GM12878 (cell line): ENCODE measurements at regions not wholly inside any gene's neighbourhood (a gene's known extent, or its start where the extent isn't known, plus 50 kb on each side); places are given as distances from the start of the nearest gene placed in this dataset.

Experiments used
- ATAC-seq: fragments of 200-7000 bp; cut with Tn5 transposase; 3 replicates; pipeline ENCODE4 v1.9.1; 2020; ENCODE audit warnings: mild to moderate bottlenecking, moderate library complexity
- BruUV-seq: library from RNA; stranded (reverse); fragments of 400-500 nt; replicated peaks from 2 replicates; lab custom pipeline; 2021; lab: Mats Ljungman, UMichigan
- CTCF ChIA-PET: fragments of 300-600 bp; sonication (Branson Sonifier 250); formaldehyde crosslinking; extraction: SDS; loops from one replicate; lab custom pipeline; 2021; ENCODE audit warnings: inconsistent platforms; lab: Yijun Ruan, JAX
- POLR2A ChIA-PET: fragments of 350-600 bp; formaldehyde crosslinking; extraction: SDS; loops from one replicate; lab custom pipeline; 2021; ENCODE audit warnings: inconsistent platforms; lab: Charles Lee
- RAD21 ChIA-PET: fragments of 300-600 bp; sonication (Branson Sonifier 250); formaldehyde crosslinking; loops from one replicate; lab custom pipeline; 2023; ENCODE audit warnings: antibody characterized with exemption; ENCODE audit not compliant: unreplicated experiment; lab: Charles Lee
- SMC1A ChIA-PET: fragments of 300-600 bp; sonication (Branson Sonifier 250); formaldehyde crosslinking; loops from one replicate; lab custom pipeline; 2023; ENCODE audit not compliant: unreplicated experiment, uncharacterized antibody; lab: Charles Lee
- DNase-seq: peaks from one replicate; pipeline ENCODE4 v3.0.0-alpha.2; 2011; ENCODE audit warnings: low read depth, low spot score
- FAIRE-seq: peaks from 3 replicates; lab custom pipeline; 2011; peaks lifted over from hg19 to GRCh38; lab: Jason Lieb, UNC
- H2AFZ ChIP-seq: 2 replicates; pipeline ENCODE4 v1.6.0; 2011; ENCODE audit warnings: low read depth, low read length, control low read depth; ENCODE audit not compliant: control insufficient read depth
- H3K27ac ChIP-seq: 2 replicates; pipeline ENCODE4 v1.5.1; 2011; ENCODE audit warnings: control low read depth; ENCODE audit not compliant: control insufficient read depth, insufficient read depth
- H3K27me3 ChIP-seq, 2 experiments: replicated peaks in 1 of 2; 2 replicates each; pipeline versions ENCODE4 v1.6.0 to v1.6.1; 2011; ENCODE audit warnings: low read length in 1 of 2; ENCODE audit not compliant: control insufficient read depth in 2 of 2, insufficient read depth in 2 of 2
- H3K36me3 ChIP-seq, 2 experiments: 2 replicates each; pipeline ENCODE4 v1.5.1; 2011; ENCODE audit warnings: low read length in 1 of 2; ENCODE audit not compliant: control insufficient read depth in 2 of 2, insufficient read depth in 2 of 2
- H3K4me1 ChIP-seq: 2 replicates; pipeline ENCODE4 v1.6.1; 2011; ENCODE audit warnings: mild to moderate bottlenecking, low read length, moderate library complexity, mixed read lengths; ENCODE audit not compliant: control insufficient read depth, insufficient read depth
- H3K4me2 ChIP-seq: 2 replicates; pipeline ENCODE4 v1.6.0; 2011; ENCODE audit warnings: control low read depth; ENCODE audit not compliant: control insufficient read depth, insufficient read depth
- H3K4me3 ChIP-seq: fragments of 200-600 bp; sonication (generic); 2 replicates; pipeline ENCODE4 v1.5.1; 2016
- H3K79me2 ChIP-seq: 2 replicates; pipeline ENCODE4 v1.6.0; 2011; ENCODE audit warnings: low read length; ENCODE audit not compliant: control insufficient read depth, insufficient read depth
- H3K9ac ChIP-seq: 2 replicates; pipeline ENCODE4 v1.8.0; 2011; ENCODE audit warnings: low read length, control low read depth, mixed read lengths; ENCODE audit not compliant: control insufficient read depth, insufficient read depth
- H3K9me3 ChIP-seq: replicated peaks from 3 replicates; pipeline ENCODE4 v1.5.1; 2011; ENCODE audit warnings: mild to moderate bottlenecking, low read length; ENCODE audit not compliant: control insufficient read depth, insufficient read depth
- H4K20me1 ChIP-seq: 2 replicates; pipeline ENCODE4 v1.6.0; 2011; ENCODE audit not compliant: control insufficient read depth, insufficient read depth
- CUX1 ChIP-seq: IDR thresholded peaks from 2 replicates; pipeline ENCODE4 v1.6.1; 2012; ENCODE audit warnings: improper control_type of control experiment, low read depth, low read length; ENCODE audit not compliant: insufficient replicate concordance
- NR2F1 ChIP-seq: fragments of 450-650 bp; conservative IDR thresholded peaks from 2 replicates; pipeline ENCODE4 v1.6.1; 2017; ENCODE audit warnings: mild to moderate bottlenecking
- POLR2A ChIP-seq: IDR thresholded peaks from 2 replicates; pipeline ENCODE4 v1.6.1; 2011; ENCODE audit warnings: low read depth, mild to moderate bottlenecking, low read length
- in situ Hi-C: fragments of 300-500 bp; cut with MboI; formaldehyde crosslinking; loops from 9 replicates; pipeline ENCODE4 v1.14.3; 2018; ENCODE audit warnings: mixed read lengths
- intact Hi-C: fragments of 100-400 bp; cut with micrococcal nuclease; formaldehyde crosslinking; loops from one replicate; pipeline ENCODE4 v1.14.2; 2022; ENCODE audit not compliant: unreplicated experiment

- no peaks in the 10 kb centered on the region for H3K36me3 ChIP-seq
- H3K27ac ChIP-seq: no peak overlapping the region
- no TSS peak for BruUV-seq
- intact Hi-C loops: no loop called here
- ATAC-seq (no peak), FAIRE-seq (no peak), DNase-seq (no peak)
- TF ChIP-seq CUX1 (no peak), POLR2A (no peak), NR2F1 (no peak)
- H3K9ac ChIP-seq: no peak overlapping the region
- RAD21 ChIA-PET: no interaction called here
- no peaks in the 10 kb centered on the region for H3K9me3 ChIP-seq
- no peaks in the 10 kb centered on the region for H4K20me1 ChIP-seq
- no peak overlapping the region for H2AFZ ChIP-seq
- POLR2A ChIA-PET: no interaction called here
- H3K4me3 ChIP-seq: no peak overlapping the region
- no peaks in the 10 kb centered on the region for H3K4me1 ChIP-seq
- H3K27me3 ChIP-seq: no peaks in the 10 kb centered on the region
- no peaks in the 10 kb centered on the region for H3K79me2 ChIP-seq
- SMC1A ChIA-PET: no interaction called here
- no peak overlapping the region for H3K4me2 ChIP-seq
- in situ Hi-C loops: no loop called here
- CTCF ChIA-PET: interaction anchor here (0.5 kb wide), 1 partner anchor 1358 kb away, joined by 4 read pairs; no protein-coding TSS in a partner anchor
These were observed 92.7 kb upstream of the NBEA start for GRCh38 chr13:34849406-34849805.
